Suppressor macrophage treated with lipopolysaccharide for 1 hour (primary cell): ENCODE measurements at regions not wholly inside any gene's neighbourhood (a gene's known extent, or its start where the extent isn't known, plus 50 kb on each side); places are given as distances from the start of the nearest gene placed in this dataset.

Source experiments
- DNase-seq, 3 donors: peaks; one replicate each; pipeline ENCODE4 v3.0.0-alpha.2; 2020 to 2022

GRCh38 chr17:77421630-77421972 is 280.8 kb downstream of the SEC14L1 start:
- DNase-seq = no peak

DNA sequence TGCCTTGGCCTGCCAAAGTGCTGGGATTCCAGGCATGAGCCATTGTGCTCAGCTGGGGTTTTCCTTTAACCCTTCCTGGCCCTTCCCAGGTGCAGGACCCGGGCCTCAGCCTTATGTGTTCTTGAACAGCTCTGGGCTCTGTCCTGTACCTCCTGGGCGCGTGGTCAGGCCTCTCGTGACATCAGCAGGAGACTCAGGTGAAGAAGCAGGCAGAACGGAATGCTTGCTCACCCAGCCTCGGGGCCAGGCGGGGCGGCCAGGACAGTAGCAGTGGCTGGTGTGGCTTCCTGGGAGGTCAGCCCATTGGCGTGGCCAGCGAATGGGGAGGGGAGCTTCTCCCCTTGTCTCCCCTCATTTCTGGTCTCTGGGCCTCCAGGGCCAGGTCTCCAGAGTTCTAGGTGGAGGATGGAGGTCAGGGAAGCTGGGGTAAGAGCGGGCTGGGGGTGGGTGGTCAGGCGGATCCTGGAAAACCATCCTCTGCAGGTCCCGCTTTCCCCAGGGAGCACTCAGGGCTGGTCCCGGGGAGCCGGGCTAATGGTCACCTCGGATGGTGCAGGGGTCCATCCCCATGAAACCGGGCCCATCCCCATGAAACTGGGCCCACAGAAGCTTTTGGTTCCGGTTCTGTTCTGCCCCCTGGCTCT is 281.5 kb downstream of the SEC14L1 start:
- no peak for DNase-seq

DNA sequence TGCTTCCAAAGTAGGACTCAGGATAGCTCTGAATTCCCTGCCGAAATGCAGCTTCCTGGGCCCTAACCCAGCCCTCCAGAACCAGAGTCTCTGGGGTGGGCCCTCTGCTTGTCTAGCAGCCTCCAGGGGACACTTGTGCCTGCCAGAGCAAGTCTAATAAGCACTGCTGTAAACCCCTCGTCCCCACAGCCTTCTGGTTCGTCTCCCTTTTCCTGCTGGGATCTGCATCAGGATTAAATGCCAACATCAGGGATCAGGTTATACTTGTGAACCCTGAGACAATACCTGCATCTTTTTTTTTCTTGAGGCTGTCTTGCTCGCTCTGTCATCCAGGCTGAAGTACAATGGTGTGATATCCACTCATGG is 282.0 kb downstream of the SEC14L1 start:
- DNase-seq = no peak

DNA sequence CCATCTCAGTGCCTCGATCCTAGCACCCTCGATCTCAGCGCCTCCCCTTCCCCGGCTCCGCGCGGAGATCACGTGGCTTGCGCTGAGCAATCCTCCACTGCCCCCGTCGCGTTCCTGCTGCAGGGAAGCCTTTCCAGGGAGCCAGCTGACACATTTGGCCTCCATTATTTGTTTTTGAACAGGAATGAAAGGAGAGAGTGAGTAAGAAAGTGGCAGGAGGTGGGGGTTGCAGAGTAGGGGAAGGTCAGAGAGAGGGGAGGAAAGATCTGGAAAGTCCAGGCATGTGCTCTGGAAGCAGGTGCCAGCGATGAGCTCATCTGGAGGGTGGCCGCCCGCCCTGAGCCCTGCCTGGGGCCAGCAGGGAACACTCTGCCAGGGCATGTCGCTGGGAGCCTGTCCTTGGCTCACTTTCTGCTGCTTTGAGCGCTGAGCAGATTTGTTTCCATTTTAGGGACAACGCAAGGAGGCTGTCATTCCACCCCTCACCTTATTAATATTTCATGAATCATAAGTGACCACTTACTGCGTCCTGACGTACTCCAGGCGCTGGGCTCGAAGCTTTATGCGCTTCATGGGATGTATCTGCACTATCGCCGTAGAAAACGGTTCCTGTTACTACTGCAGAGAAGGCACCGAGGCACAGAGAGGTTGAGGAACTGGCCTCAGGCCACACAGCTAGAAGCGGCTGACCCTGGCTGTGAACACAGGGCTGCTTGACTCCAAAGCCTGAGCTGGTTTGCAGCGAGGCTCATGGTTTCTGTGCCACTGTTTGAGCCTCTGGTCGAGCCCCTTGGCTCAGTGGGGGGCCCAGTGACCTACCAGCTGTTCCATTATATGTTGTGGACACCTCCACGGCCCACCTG is 283.1 kb downstream of the SEC14L1 start:
- DNase-seq = peak in 2 of 3 donors; percentile 57 to 61

GRCh38 chr17:77424585-77425344 is 284.0 kb downstream of the SEC14L1 start:
- peak; percentile 84 to 95 (median 91) for DNase-seq

- DNase-seq = no peak
Observed at GRCh38 chr17:77425348-77425747, 284.6 kb downstream of the SEC14L1 start.

DNA sequence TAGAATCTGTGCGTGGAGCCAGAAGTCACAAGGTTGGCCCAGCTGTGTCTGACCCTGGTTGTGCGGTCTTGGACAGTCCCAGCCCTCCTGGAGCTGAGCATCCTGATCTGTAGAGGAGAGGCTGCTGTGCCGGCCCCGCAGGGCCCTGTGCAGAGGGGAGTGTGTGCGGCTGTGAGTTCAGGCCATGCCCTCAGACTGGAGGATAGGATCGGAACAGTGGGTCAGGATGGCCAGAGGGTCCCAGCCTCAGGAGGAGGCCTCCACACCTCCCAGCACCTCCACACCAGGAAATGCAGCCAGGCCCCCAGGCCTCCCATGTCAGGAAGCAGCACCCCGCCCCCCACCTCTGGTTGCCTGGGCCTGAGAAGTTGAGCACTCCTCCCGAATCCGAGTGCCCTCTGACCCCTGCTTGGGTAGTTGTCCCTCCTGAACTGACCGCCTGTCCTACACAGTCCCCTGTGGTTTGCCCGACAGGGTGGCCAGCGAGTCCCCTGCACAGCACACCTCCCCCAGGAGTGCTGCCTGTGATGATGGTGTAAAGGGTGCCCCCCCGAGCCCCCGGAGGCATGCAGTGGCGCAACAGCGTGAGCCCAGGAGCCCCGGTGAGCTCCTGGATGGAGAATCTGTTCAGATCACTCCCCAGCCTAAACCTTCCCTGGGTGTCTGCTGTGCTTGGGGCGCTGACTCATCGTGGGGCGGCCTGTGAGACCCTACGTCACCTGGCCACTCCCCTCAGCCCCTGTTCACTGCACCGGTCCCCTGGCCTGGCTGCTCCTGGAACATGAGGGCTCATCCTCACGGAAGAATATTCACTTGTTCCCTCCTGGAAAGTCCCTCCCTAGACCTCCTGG is 285.2 kb downstream of the SEC14L1 start:
- DNase-seq = peak in 2 of 3 donors; percentile 59 to 66

DNA sequence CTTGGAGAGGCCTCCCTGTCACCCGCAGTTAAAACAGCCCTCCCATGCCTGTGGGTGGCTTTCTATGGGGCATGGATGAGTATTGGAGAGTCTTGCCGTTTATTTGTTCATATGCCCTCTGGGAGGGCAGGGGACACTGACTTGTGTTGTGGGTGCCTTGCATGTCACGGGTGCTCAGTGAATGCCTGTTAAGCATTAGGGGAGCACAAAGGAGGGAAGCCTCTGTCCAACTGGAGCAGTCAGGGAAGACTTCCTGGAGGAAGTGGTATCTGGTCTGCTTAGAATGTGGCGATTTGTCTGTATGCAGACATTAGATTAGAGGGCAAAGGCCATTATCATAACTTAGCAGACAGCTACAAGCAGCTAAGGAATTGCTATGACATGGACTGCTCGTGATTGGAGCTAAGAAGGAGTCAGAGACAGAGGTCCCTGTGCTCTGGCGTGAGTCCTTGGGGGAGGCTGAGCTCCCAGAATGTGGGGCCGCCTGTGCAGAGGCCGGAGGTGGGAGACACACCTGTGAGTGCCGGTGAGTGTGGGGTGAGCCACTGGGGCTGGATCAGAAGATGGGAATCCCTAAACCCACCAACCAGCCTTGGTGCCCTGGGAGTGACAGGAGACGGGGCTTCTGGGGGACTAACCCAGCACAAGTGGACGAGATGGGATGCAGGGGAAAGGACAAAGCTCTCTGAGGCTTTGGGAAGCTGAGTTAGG is 286.1 kb downstream of the SEC14L1 start:
- DNase-seq = no peak

DNA sequence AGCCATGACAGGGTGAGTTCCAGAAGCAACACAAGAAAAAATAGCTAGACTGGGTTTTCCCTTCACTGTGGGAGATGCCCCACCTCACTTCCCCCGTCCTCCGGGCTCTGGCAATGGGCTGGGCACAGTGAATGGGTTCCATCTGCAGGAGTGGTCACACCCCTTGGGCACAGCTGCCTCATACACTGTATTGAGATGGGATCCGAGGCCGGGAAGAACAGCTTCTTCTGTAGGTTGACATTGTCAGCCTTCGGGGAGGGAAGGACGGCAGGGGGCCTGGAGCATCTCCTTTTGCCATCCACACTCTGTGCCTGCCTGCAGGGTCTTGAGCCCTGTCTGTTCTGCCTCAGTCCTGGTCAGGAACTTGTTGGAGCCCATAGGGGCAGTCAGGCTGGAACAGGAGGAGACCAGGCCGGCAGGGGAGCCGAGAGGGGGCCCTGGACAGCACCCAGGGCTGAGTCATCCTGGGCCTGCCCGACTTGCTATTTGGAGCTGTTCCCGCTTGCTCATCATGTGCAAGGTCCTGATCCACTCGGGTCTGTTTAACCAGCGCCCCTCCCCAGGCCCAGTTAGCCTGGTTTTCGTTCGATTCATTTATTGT is 286.7 kb downstream of the SEC14L1 start:
- peak; percentile 71 to 81 (median 77) for DNase-seq

- DNase-seq = peak; percentile 86 to 94 (median 89)
Observed at GRCh38 chr17:77428020-77428748, 287.4 kb downstream of the SEC14L1 start.

DNA sequence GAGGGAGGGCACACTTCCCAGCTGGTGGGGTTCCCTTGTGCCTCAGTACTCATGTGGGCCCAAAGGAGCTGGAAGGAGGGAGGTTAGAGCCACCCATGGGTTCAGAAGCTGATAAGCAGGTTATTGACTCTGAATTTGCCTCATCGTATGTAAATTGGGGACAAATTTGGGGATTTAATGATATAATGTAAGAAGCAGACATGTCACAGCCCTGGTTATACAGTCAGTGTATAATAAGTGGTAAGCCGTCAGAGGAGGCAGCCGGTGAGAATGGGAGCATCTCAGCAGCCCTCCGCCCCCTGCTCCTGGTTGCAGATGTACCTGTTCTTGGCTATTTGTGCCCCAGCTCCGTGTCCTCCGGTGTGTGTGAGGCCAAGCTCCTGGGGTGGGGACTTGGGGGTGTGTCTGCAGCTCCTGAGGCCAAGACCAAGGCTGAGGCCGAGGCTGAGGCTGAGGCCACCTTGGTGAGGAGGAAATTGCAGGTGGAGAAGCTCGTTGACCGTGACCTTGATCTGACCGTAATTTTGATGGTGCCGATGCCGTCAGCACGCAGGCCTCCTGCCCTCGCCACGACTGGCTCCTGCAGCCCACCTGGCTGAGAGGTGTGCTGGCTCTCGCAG is 288.1 kb downstream of the SEC14L1 start:
- DNase-seq = peak; percentile 39 to 74 (median 51)

DNA sequence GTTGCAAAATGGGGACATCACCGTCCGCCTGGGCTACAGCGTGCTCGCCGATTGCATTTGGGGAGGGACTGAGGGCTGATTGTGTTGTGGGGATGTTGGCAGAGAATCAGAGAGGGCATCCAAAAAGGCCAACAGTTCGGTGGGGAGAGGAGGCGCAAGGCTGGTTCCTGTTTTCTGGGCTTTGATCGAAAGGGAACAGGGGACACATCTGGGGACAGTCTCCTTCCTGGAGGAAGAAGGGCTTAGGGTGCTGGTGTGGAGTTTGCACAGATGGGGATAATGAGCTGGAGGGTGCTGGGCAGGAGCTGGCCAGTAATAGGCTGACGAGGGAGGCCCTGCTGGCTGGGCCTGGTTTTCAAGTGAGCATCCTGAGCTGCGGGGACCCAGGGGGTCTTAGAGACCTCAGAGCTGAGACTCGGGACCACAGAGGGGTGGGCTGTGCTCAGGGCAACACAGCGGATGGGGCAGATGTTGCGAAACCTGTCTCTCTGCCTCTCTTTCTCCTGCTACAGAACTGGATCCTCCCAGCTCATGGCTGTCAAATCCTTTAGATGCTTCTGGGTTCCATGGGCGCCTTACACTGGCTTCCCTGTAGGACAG is 288.7 kb downstream of the SEC14L1 start:
- peak in 2 of 3 donors; percentile 48 to 50 for DNase-seq

GRCh38 chr17:77429969-77430752 is 289.4 kb downstream of the SEC14L1 start:
- DNase-seq = peak; percentile 83 to 93 (median 90)

DNA sequence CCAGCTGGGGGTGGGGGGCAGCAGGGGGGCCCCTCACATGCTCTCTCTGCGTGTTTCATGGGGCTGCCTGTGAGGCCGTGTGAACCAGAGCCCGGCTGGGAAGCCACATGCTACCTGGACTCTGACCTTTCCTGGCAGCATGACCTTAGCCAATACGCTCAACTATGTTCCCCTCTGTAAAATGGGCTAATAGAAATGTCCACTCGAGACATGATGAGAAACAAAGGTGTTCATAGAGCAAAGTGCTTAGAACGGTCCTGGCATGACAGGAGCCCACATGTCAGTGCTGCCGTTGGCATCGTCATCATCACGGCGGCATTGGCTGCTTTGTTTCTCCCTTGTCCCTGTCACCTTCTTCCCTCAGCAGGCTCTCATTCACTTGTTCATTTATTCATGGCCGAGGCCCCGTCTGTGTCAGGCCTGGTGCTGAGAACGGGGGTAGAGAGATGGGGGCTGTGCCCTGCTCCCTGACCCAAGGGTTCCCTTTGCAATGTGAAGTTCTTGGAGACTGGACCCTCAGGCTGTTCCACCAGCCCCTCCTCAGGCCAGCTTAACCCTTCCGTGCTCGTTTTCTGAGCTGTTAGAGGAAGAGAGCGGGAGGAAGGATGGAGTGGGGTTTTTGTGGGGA is 291.4 kb downstream of the SEC14L1 start:
- no peak for DNase-seq

DNA sequence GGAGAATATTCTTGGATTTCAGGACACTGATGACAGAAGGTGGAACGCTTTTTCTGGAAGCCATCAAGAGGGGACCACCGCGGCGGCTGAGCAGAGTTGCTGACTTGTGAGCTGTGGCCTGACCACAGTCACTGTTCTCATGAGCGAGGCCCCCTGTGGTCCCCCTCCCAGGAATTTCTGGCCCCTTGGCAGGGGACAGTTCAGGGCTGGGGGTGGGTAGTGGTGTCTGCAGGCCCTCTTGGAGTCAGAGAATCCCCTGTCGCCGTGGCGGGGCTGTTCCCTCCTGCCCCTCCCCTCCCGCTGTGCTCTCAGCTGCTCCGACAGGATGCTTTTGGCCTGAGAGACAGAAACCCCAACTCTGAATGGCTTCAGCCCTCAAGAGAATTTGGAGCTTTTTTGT is 292.0 kb downstream of the SEC14L1 start:
- DNase-seq = no peak

- DNase-seq = no peak
Observed at GRCh38 chr17:77433385-77434135, 292.8 kb downstream of the SEC14L1 start.
